Activated naive CD8-positive, alpha-beta T cell treated with anti-CD3 and anti-CD28 coated beads, Interleukin-2, amount 50 U/mL, for 24 hours (primary cell): ENCODE measurements at regions not wholly inside any gene's neighbourhood (a gene's known extent, or its start where the extent isn't known, plus 50 kb on each side); places are given as distances from the start of the nearest gene placed in this dataset.
A peak's percentile ranks its signal among the peaks of the same experiment; 100 is the strongest.

Source experiments
- ATAC-seq: fragments of 150-1000 bp; cut with Tn5 transposase; one replicate; pipeline ENCODE4 v1.10.0; 2021
- DNase-seq: peaks from one replicate; pipeline ENCODE4 v3.0.0; 2021
- H3K27ac Mint-ChIP-seq: one replicate; pipeline ENCODE4 v1.8.0; 2021; ENCODE audit warnings: mild to moderate bottlenecking, mixed read lengths
- H3K27me3 Mint-ChIP-seq: one replicate; pipeline ENCODE4 v1.8.0; 2021; ENCODE audit warnings: mixed read lengths
- H3K36me3 Mint-ChIP-seq: one replicate; pipeline ENCODE4 v1.8.0; 2021; ENCODE audit warnings: low read depth, mixed read lengths
- H3K4me1 Mint-ChIP-seq: one replicate; pipeline ENCODE4 v1.8.0; 2021; ENCODE audit warnings: mixed read lengths
- H3K4me3 Mint-ChIP-seq: one replicate; pipeline ENCODE4 v1.8.0; 2021; ENCODE audit warnings: mild to moderate bottlenecking, moderate library complexity, mixed read lengths
- H3K9me3 Mint-ChIP-seq: one replicate; pipeline ENCODE4 v1.8.0; 2021; ENCODE audit warnings: mixed read lengths

DNA sequence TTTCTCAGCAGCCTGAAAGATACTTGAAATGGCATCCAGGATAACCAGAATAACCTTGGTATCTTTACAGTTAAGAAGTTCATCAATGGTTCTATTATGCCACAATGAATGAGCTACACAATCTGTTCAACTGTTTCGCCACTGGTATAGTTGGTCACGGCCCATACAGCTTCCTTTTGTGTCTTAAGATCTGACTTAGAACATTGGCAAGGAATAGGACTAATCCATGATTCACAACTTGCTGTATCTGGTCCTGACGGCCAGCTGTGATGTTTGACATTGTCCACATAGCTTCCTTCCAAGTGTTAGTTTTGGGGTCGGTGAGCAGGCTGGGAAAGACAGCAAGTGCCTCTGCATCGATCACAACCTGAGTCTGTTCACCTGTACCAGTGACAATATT lies 113.3 kb upstream of the RAD23B start:
- Mint-ChIP-seq H3K4me3 (no peak overlapping the region), H3K9me3 (no peaks in the 10 kb centered on the region), H3K36me3 (no peaks in the 10 kb centered on the region), H3K27ac (no peak overlapping the region), H3K4me1 (peaks cover 21% of the 10 kb centered on the region), H3K27me3 (peaks cover 7% of the 10 kb centered on the region)
- no peak for DNase-seq
- ATAC-seq: no peak

DNA sequence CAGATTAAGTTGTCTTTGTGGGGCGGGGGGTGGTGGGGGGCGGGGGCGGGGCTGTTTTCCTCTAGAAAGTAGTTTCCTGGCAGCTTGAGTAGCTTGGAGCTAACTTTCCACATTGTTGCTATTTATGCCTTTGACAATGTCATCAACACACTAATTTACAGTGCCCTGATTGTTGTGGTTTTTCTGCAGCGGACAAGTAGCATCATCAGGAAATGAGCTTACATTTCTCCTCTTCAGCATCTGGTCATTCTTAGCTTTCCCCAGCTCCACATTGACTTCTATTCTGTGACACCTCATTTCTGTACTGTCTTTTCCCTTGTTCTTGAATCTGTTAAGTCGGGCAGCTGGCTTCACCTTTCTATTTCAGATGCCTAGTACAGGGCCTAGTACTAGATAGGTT lies 112.3 kb upstream of the RAD23B start:
- no peaks in the 10 kb centered on the region for H3K9me3 Mint-ChIP-seq
- no peaks in the 10 kb centered on the region for H3K36me3 Mint-ChIP-seq
- H3K27ac Mint-ChIP-seq: no peak overlapping the region
- ATAC-seq: no peak
- DNase-seq: no peak
- peaks cover 25% of the 10 kb centered on the region for H3K4me1 Mint-ChIP-seq
- H3K27me3 Mint-ChIP-seq: peaks cover 4% of the 10 kb centered on the region
- no peak overlapping the region for H3K4me3 Mint-ChIP-seq

- peak; percentile 51 for ATAC-seq
- H3K27me3 Mint-ChIP-seq: peaks cover 2% of the 10 kb centered on the region
- no peaks in the 10 kb centered on the region for H3K36me3 Mint-ChIP-seq
- H3K27ac Mint-ChIP-seq: no peak overlapping the region
- DNase-seq: peak; percentile 69
- H3K4me1 Mint-ChIP-seq: peaks cover 25% of the 10 kb centered on the region
- no peaks in the 10 kb centered on the region for H3K9me3 Mint-ChIP-seq
- no peak overlapping the region for H3K4me3 Mint-ChIP-seq
Observed at GRCh38 chr9:107172160-107172978, 110.7 kb upstream of the RAD23B start.

GRCh38 chr9:107172979-107173347 lies 110.1 kb upstream of the RAD23B start:
- Mint-ChIP-seq H3K4me3 (no peak overlapping the region), H3K4me1 (peaks cover 25% of the 10 kb centered on the region), H3K9me3 (no peaks in the 10 kb centered on the region), H3K27ac (no peak overlapping the region), H3K27me3 (peaks cover 5% of the 10 kb centered on the region), H3K36me3 (no peaks in the 10 kb centered on the region)
- no peak for ATAC-seq
- no peak for DNase-seq

GRCh38 chr9:107173422-107174180 lies 109.5 kb upstream of the RAD23B start:
- no peaks in the 10 kb centered on the region for H3K36me3 Mint-ChIP-seq
- no peak overlapping the region for H3K27ac Mint-ChIP-seq
- no peaks in the 10 kb centered on the region for H3K9me3 Mint-ChIP-seq
- ATAC-seq: peak; percentile 64
- H3K27me3 Mint-ChIP-seq: peaks cover 6% of the 10 kb centered on the region
- H3K4me3 Mint-ChIP-seq: no peak overlapping the region
- peaks cover 25% of the 10 kb centered on the region for H3K4me1 Mint-ChIP-seq
- no peak for DNase-seq

- H3K27ac Mint-ChIP-seq: peak overlapping the region; percentile 14
- peaks cover 8% of the 10 kb centered on the region for H3K27me3 Mint-ChIP-seq
- ATAC-seq (peak; percentile 82), DNase-seq (peak; percentile 23)
- H3K9me3 Mint-ChIP-seq: no peaks in the 10 kb centered on the region
- no peak overlapping the region for H3K4me3 Mint-ChIP-seq
- no peaks in the 10 kb centered on the region for H3K36me3 Mint-ChIP-seq
- H3K4me1 Mint-ChIP-seq: peaks cover 25% of the 10 kb centered on the region
Observed at GRCh38 chr9:107174441-107174840, 108.6 kb upstream of the RAD23B start.

- no peak overlapping the region for H3K4me3 Mint-ChIP-seq
- no peaks in the 10 kb centered on the region for H3K36me3 Mint-ChIP-seq
- DNase-seq (no peak), ATAC-seq (no peak)
- peaks cover 10% of the 10 kb centered on the region for H3K27me3 Mint-ChIP-seq
- H3K27ac Mint-ChIP-seq: no peak overlapping the region
- H3K9me3 Mint-ChIP-seq: no peaks in the 10 kb centered on the region
- peaks cover 25% of the 10 kb centered on the region for H3K4me1 Mint-ChIP-seq
Observed at GRCh38 chr9:107175041-107175440, 108.0 kb upstream of the RAD23B start.

- no peaks in the 10 kb centered on the region for H3K9me3 Mint-ChIP-seq
Observed at GRCh38 chr9:107175816-107176435, 107.2 kb upstream of the RAD23B start.

GRCh38 chr9:107176436-107177151 lies 106.5 kb upstream of the RAD23B start:
- H3K4me3 Mint-ChIP-seq: no peak overlapping the region
- no peak overlapping the region for H3K27ac Mint-ChIP-seq
- H3K27me3 Mint-ChIP-seq: peaks cover 15% of the 10 kb centered on the region
- ATAC-seq (no peak), DNase-seq (no peak)
- H3K9me3 Mint-ChIP-seq: no peaks in the 10 kb centered on the region
- H3K36me3 Mint-ChIP-seq: no peaks in the 10 kb centered on the region
- peaks cover 25% of the 10 kb centered on the region for H3K4me1 Mint-ChIP-seq

More at GRCh38 chr9:107175816-107176435, 107.2 kb upstream of the RAD23B start:
- peaks cover 25% of the 10 kb centered on the region for H3K4me1 Mint-ChIP-seq
- DNase-seq: no peak
- no peak overlapping the region for H3K4me3 Mint-ChIP-seq
- H3K27me3 Mint-ChIP-seq: peaks cover 10% of the 10 kb centered on the region
- ATAC-seq: no peak
- H3K36me3 Mint-ChIP-seq: no peaks in the 10 kb centered on the region
- H3K27ac Mint-ChIP-seq: no peak overlapping the region

DNA sequence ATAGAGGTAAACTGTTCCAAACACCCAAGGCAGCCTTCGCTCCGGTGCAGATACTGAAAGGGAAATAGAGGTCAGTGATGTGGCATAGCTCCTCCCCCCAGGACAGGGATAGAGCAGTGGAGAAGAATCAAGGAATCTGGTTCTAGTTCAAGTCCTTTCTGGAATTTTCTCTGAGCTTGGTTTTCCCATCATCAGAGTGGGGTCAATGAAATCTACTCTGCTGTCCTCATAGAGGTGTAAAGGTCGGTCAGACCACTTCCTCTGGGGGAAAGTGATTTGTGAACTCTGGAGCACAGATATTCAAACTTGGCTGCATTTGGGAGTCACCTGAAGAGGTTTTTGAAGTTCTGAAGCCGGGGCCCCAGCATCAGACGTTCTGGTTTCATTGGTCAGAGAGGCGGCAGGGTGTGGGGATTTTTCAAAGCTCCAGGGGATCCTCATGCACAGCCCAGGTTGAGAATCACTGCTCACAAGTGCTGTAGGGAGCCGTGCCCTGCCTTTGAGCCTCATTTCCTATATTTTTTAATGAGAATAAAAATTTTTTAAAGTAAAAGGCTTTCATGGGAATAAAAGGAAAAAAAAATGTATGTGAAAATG lies 105.7 kb upstream of the RAD23B start:
- peaks cover 18% of the 10 kb centered on the region for H3K27me3 Mint-ChIP-seq
- no peak for DNase-seq
- peaks cover 23% of the 10 kb centered on the region for H3K4me1 Mint-ChIP-seq
- H3K36me3 Mint-ChIP-seq: no peaks in the 10 kb centered on the region
- H3K4me3 Mint-ChIP-seq: no peak overlapping the region
- peaks cover 3% of the 10 kb centered on the region for H3K9me3 Mint-ChIP-seq
- H3K27ac Mint-ChIP-seq: no peak overlapping the region
- no peak for ATAC-seq

DNA sequence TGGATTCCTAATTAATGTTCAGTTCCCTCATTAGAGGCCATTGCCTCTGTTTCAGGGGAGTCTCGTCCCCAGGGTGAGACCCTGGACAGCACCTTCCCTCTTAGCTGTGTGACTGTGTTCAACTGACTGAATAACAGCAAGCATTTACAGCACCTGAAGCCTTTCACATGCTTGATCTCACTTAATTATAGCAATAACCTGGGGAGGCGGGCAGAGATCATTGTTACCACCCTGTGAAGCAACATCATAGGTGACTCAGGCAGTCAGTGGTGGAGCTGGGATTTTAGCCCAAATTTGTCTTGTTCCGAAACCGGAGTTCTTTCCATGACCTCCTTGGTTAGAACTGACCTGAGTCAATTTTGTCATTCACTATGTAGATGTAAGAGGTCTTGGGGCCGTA lies 105.2 kb upstream of the RAD23B start:
- peaks cover 6% of the 10 kb centered on the region for H3K9me3 Mint-ChIP-seq
- H3K36me3 Mint-ChIP-seq: no peaks in the 10 kb centered on the region
- no peak overlapping the region for H3K27ac Mint-ChIP-seq
- ATAC-seq: no peak
- no peak for DNase-seq
- peaks cover 18% of the 10 kb centered on the region for H3K4me1 Mint-ChIP-seq
- H3K4me3 Mint-ChIP-seq: no peak overlapping the region
- peaks cover 19% of the 10 kb centered on the region for H3K27me3 Mint-ChIP-seq

GRCh38 chr9:107178293-107178692 lies 104.8 kb upstream of the RAD23B start:
- Mint-ChIP-seq H3K27ac (no peak overlapping the region), H3K36me3 (no peaks in the 10 kb centered on the region), H3K9me3 (peaks cover 10% of the 10 kb centered on the region), H3K4me3 (no peak overlapping the region), H3K4me1 (peaks cover 18% of the 10 kb centered on the region), H3K27me3 (peaks cover 23% of the 10 kb centered on the region)
- ATAC-seq: no peak
- no peak for DNase-seq

GRCh38 chr9:107180206-107180605 lies 102.9 kb upstream of the RAD23B start:
- ATAC-seq: no peak

GRCh38 chr9:107183176-107183575 lies 99.9 kb upstream of the RAD23B start:
- H3K27ac Mint-ChIP-seq: no peak overlapping the region
- H3K4me1 Mint-ChIP-seq: no peaks in the 10 kb centered on the region
- no peaks in the 10 kb centered on the region for H3K36me3 Mint-ChIP-seq
- DNase-seq (no peak), ATAC-seq (no peak)
- H3K27me3 Mint-ChIP-seq: peaks cover 28% of the 10 kb centered on the region
- H3K4me3 Mint-ChIP-seq: no peak overlapping the region
- peaks cover 15% of the 10 kb centered on the region for H3K9me3 Mint-ChIP-seq

More at GRCh38 chr9:107180206-107180605, 102.9 kb upstream of the RAD23B start:
- no peak overlapping the region for H3K27ac Mint-ChIP-seq
- peaks cover 26% of the 10 kb centered on the region for H3K27me3 Mint-ChIP-seq
- H3K36me3 Mint-ChIP-seq: no peaks in the 10 kb centered on the region
- no peak for DNase-seq
- H3K4me3 Mint-ChIP-seq: no peak overlapping the region
- no peaks in the 10 kb centered on the region for H3K4me1 Mint-ChIP-seq
- peaks cover 15% of the 10 kb centered on the region for H3K9me3 Mint-ChIP-seq
